H9 (cell line): ENCODE measurements at regions not wholly inside any gene's neighbourhood (a gene's known extent, or its start where the extent isn't known, plus 50 kb on each side); places are given as distances from the start of the nearest gene placed in this dataset.

Experiments used
- DNase-seq: peaks from one replicate; pipeline ENCODE4 v3.0.0-alpha.2; 2017
- H2AFZ ChIP-seq: one replicate; pipeline ENCODE4 v1.6.1; 2013; ENCODE audit warnings: mild to moderate bottlenecking, low read length, control low read depth, moderate library complexity
- H2AK5ac ChIP-seq: 2 replicates; pipeline ENCODE4 v1.6.1; 2013; ENCODE audit warnings: low read length, control low read depth, mixed read lengths; ENCODE audit not compliant: insufficient read length
- H2BK120ac ChIP-seq: one replicate; pipeline ENCODE4 v1.6.1; 2013; ENCODE audit warnings: low read depth, mild to moderate bottlenecking, low read length, control low read depth, inconsistent platforms; ENCODE audit not compliant: poor library complexity, severe bottlenecking
- H2BK12ac ChIP-seq: 2 replicates; pipeline ENCODE4 v1.6.1; 2013; ENCODE audit warnings: low read length, control low read depth, mixed read lengths, low read depth; ENCODE audit not compliant: insufficient read length
- H2BK15ac ChIP-seq: 2 replicates; pipeline ENCODE4 v1.6.1; 2013; ENCODE audit warnings: low read depth, low read length, control low read depth
- H2BK20ac ChIP-seq: one replicate; pipeline ENCODE4 v1.6.1; 2013; ENCODE audit warnings: low read depth, mild to moderate bottlenecking, low read length, control low read depth, inconsistent platforms; ENCODE audit not compliant: poor library complexity, severe bottlenecking
- H2BK5ac ChIP-seq: 2 replicates; pipeline ENCODE4 v1.6.1; 2013; ENCODE audit warnings: low read length, control low read depth, mixed read lengths; ENCODE audit not compliant: insufficient read length
- H3K14ac ChIP-seq: 2 replicates; pipeline ENCODE4 v1.6.1; 2013; ENCODE audit warnings: low read length, control low read depth; ENCODE audit not compliant: insufficient read depth
- H3K18ac ChIP-seq: 2 replicates; pipeline ENCODE4 v1.6.1; 2013; ENCODE audit warnings: low read depth, mild to moderate bottlenecking, mixed read lengths, low read length, control low read depth; ENCODE audit not compliant: insufficient read length
- H3K23ac ChIP-seq: 2 replicates; pipeline ENCODE4 v1.6.1; 2013; ENCODE audit warnings: low read length, control low read depth, mixed read lengths, low read depth; ENCODE audit not compliant: insufficient read length
- H3K23me2 ChIP-seq: 2 replicates; pipeline ENCODE4 v1.6.1; 2013; ENCODE audit warnings: low read depth, mild to moderate bottlenecking, mixed read lengths, low read length, control low read depth; ENCODE audit not compliant: insufficient read length, poor library complexity, severe bottlenecking
- H3K27ac ChIP-seq: 2 replicates; pipeline ENCODE4 v1.5.1; 2013; ENCODE audit warnings: low read length, control low read depth, mixed read lengths, low read depth; ENCODE audit not compliant: insufficient read length
- H3K27me3 ChIP-seq: 2 replicates; pipeline ENCODE4 v1.6.1; 2013; ENCODE audit warnings: low read length, control low read depth, inconsistent platforms; ENCODE audit not compliant: insufficient read depth
- H3K4ac ChIP-seq: 2 replicates; pipeline ENCODE4 v1.6.1; 2013; ENCODE audit warnings: low read depth, mild to moderate bottlenecking, control low read depth, inconsistent platforms, low read length, moderate library complexity
- H3K4me1 ChIP-seq: 2 replicates; pipeline ENCODE4 v1.6.1; 2013; ENCODE audit warnings: low read length, control low read depth, inconsistent platforms; ENCODE audit not compliant: insufficient read depth
- H3K4me2 ChIP-seq: 2 replicates; pipeline ENCODE4 v1.6.1; 2013; ENCODE audit warnings: low read length, control low read depth, mixed read lengths; ENCODE audit not compliant: insufficient read length, insufficient read depth
- H3K56ac ChIP-seq: 2 replicates; pipeline ENCODE4 v1.6.1; 2013; ENCODE audit warnings: low read depth, mild to moderate bottlenecking, mixed read lengths, low read length, control low read depth; ENCODE audit not compliant: insufficient read length
- H3K79me1 ChIP-seq: 2 replicates; pipeline ENCODE4 v1.6.1; 2013; ENCODE audit warnings: low read depth, mild to moderate bottlenecking, moderate library complexity, low read length, control low read depth, inconsistent platforms; ENCODE audit not compliant: insufficient read depth, poor library complexity, severe bottlenecking
- H3K79me2 ChIP-seq: 2 replicates; pipeline ENCODE4 v1.6.1; 2013; ENCODE audit warnings: low read length, control low read depth, inconsistent platforms; ENCODE audit not compliant: insufficient read depth
- H3K9ac ChIP-seq: 2 replicates; pipeline ENCODE4 v1.6.1; 2013; ENCODE audit warnings: low read length, control low read depth, mixed read lengths; ENCODE audit not compliant: insufficient read length; ENCODE audit errors: extremely low read depth
- H3K9me3 ChIP-seq: one replicate; pipeline ENCODE4 v1.6.1; 2013; ENCODE audit warnings: low read depth, low read length, inconsistent platforms; ENCODE audit not compliant: control insufficient read depth
- H3T11ph ChIP-seq: one replicate; pipeline ENCODE4 v1.6.1; 2013; ENCODE audit warnings: mild to moderate bottlenecking, low read length, control low read depth, inconsistent platforms
- H4K20me1 ChIP-seq: one replicate; pipeline ENCODE4 v1.6.1; 2013; ENCODE audit not compliant: control insufficient read depth, insufficient read length, insufficient read depth
- H4K5ac ChIP-seq: 2 replicates; pipeline ENCODE4 v1.6.1; 2013; ENCODE audit warnings: low read depth, mild to moderate bottlenecking, mixed read lengths, low read length, control low read depth; ENCODE audit not compliant: insufficient read length
- H4K8ac ChIP-seq: replicated peaks from 2 replicates; pipeline ENCODE4 v1.6.1; 2013; ENCODE audit warnings: low read length, control low read depth, mixed read lengths, low read depth; ENCODE audit not compliant: insufficient read length
- H4K91ac ChIP-seq: 2 replicates; pipeline ENCODE4 v1.6.1; 2013; ENCODE audit warnings: low read depth, mild to moderate bottlenecking, moderate library complexity, mixed read lengths, low read length, control low read depth; ENCODE audit not compliant: insufficient read length
- H3K27ac Mint-ChIP-seq, 3 experiments: 2 replicates in 2 of 3; 3 replicates in 1 of 3; pipeline ENCODE4 v1.8.0; 2020 to 2021; ENCODE audit warnings: mixed read lengths in 3 of 3, mild to moderate bottlenecking in 1 of 3, moderate library complexity in 1 of 3
- H3K27me3 Mint-ChIP-seq: 2 replicates; pipeline ENCODE4 v1.8.0; 2021; ENCODE audit warnings: low read depth, mild to moderate bottlenecking, moderate library complexity, mixed read lengths
- H3K36me3 Mint-ChIP-seq, 3 experiments: 2 replicates in 2 of 3; 3 replicates in 1 of 3; pipeline ENCODE4 v1.8.0; 2020 to 2021; ENCODE audit warnings: low read depth in 3 of 3, mixed read lengths in 3 of 3; ENCODE audit not compliant: insufficient read depth in 1 of 3
- H3K4me1 Mint-ChIP-seq, 2 experiments: 2 replicates each; pipeline ENCODE4 v1.8.0; 2020; ENCODE audit warnings: mixed read lengths in 2 of 2
- H3K4me3 Mint-ChIP-seq, 2 experiments: 2 replicates in 1 of 2; 3 replicates in 1 of 2; pipeline ENCODE4 v1.8.0; 2020 to 2021; ENCODE audit warnings: mild to moderate bottlenecking in 2 of 2, mixed read lengths in 2 of 2, moderate library complexity in 1 of 2
- H3K9me3 Mint-ChIP-seq, 2 experiments: 2 replicates in 1 of 2; 3 replicates in 1 of 2; pipeline ENCODE4 v1.8.0; 2020; ENCODE audit warnings: mild to moderate bottlenecking in 2 of 2, mixed read lengths in 2 of 2, moderate library complexity in 1 of 2
- CTCF ChIP-seq: fragments of 200-600 bp; sonication (generic); conservative IDR thresholded peaks from 3 replicates; pipeline ENCODE4 v1.8.0; 2021; ENCODE audit warnings: antibody characterized with exemption, mild to moderate bottlenecking
- WGBS: extraction: QIAGEN DNeasy Blood & Tissue Kit; methylation state at CpG from one replicate; pipeline ENCODE4 v1.1.7; 2013; ENCODE audit warnings: missing lambda C conversion rate, low lambda C conversion rate, mixed read lengths; ENCODE audit not compliant: insufficient read length; ENCODE audit errors: extremely low coverage; 5-methylcytosine and 5-hydroxymethylcytosine counted together

GRCh38 chr12:92289629-92290349, 144.1 kb upstream of the BTG1 start:
- Histone ChIP-seq H3K27me3 (no peaks in the 10 kb centered on the region), H3K4me1 (no peaks in the 10 kb centered on the region), H4K8ac (no peak overlapping the region), H3K56ac (no peak overlapping the region), H3T11ph (no peak overlapping the region), H3K79me1 (no peaks in the 10 kb centered on the region), H2BK20ac (no peak overlapping the region), H4K91ac (no peak overlapping the region), H2BK15ac (no peak overlapping the region), H3K23ac (no peak overlapping the region), H2AFZ (no peak overlapping the region), H3K9me3 (no peaks in the 10 kb centered on the region), H3K14ac (no peak overlapping the region), H2BK5ac (no peak overlapping the region), H3K9ac (no peak overlapping the region), H2BK120ac (no peak overlapping the region), H3K23me2 (no peaks in the 10 kb centered on the region), H3K18ac (no peak overlapping the region), H4K20me1 (no peaks in the 10 kb centered on the region), H3K79me2 (no peaks in the 10 kb centered on the region), H2AK5ac (no peak overlapping the region), H3K4ac (no peak overlapping the region), H2BK12ac (no peak overlapping the region), H3K27ac (no peak overlapping the region), H4K5ac (no peak overlapping the region), H3K4me2 (no peak overlapping the region)
- H3K36me3 Mint-ChIP-seq: no peaks in the 10 kb centered on the region
- H3K4me3 Mint-ChIP-seq: no peak overlapping the region
- TF ChIP-seq CTCF: no peak
- no peaks in the 10 kb centered on the region for H3K27me3 Mint-ChIP-seq
- no CpG with 5 or more reads among the region's 5 CpGs for WGBS
- no peak for DNase-seq
- H3K9me3 Mint-ChIP-seq: no peaks in the 10 kb centered on the region
- no peak overlapping the region for H3K27ac Mint-ChIP-seq
- H3K4me1 Mint-ChIP-seq: peaks cover 0 to 4% of the 10 kb centered on the region in 2 experiments; a peak in 2 of 4 replicates
